K562 (cell line): ENCODE measurements at regions not wholly inside any gene's neighbourhood (a gene's known extent, or its start where the extent isn't known, plus 50 kb on each side); places are given as distances from the start of the nearest gene placed in this dataset.

Experiments used
- ATAC-seq: fragments of 200-7000 bp; cut with Tn5 transposase; 3 replicates; pipeline ENCODE4 v1.9.1; 2020; ENCODE audit warnings: moderate library complexity
- BruUV-seq: library from RNA; stranded (reverse); fragments of 400-500 nt; replicated peaks from 2 replicates; lab custom pipeline; 2021; lab: Mats Ljungman, UMichigan
- CTCF ChIA-PET: fragments of 300-600 bp; formaldehyde crosslinking; extraction: SDS; loops from one replicate; lab custom pipeline; 2021; ENCODE audit warnings: low intra/inter-chr PET ratio; lab: Yijun Ruan, JAX
- POLR2A ChIA-PET: fragments of 300-600, 350-650 bp; sonication (Branson Sonifier 250); formaldehyde crosslinking; extraction: SDS; loops from one replicate; lab custom pipeline; 2021; ENCODE audit warnings: antibody characterized with exemption, inconsistent platforms; lab: Yijun Ruan, JAX
- DNase-seq, 4 experiments: peaks; one replicate each; pipeline versions ENCODE4 v3.0.0 to v3.0.0-alpha.2; 2011 to 2018; ENCODE audit warnings: low spot score in 3 of 4, mixed read lengths in 3 of 4; ENCODE audit errors: extremely low read depth in 1 of 4
- FAIRE-seq: peaks from 2 replicates; lab custom pipeline; 2011; peaks lifted over from hg19 to GRCh38; lab: Jason Lieb, UNC
- H2AFZ ChIP-seq: 2 replicates; pipeline ENCODE4 v1.6.0; 2011; ENCODE audit warnings: low read depth, low read length, control low read depth, inconsistent platforms
- H3K27ac ChIP-seq: fragments of 200-600 bp; 3 replicates; pipeline ENCODE4 v1.8.0; 2011; ENCODE audit warnings: low read depth, mild to moderate bottlenecking, control low read depth, inconsistent platforms, low read length, moderate library complexity, mixed read lengths; ENCODE audit errors: extremely low read depth
- H3K27me3 ChIP-seq, 2 experiments: fragments of 300-600 bp in 1 of 2; 2 replicates in 1 of 2; 3 replicates in 1 of 2; pipeline versions ENCODE4 v1.6.0 to v1.8.0; 2011; ENCODE audit warnings: inconsistent platforms in 2 of 2, low read length in 2 of 2, mild to moderate bottlenecking in 1 of 2, mixed read lengths in 1 of 2, moderate library complexity in 1 of 2; ENCODE audit not compliant: control insufficient read depth in 2 of 2, insufficient read depth in 2 of 2
- H3K36me3 ChIP-seq: fragments of 300-600 bp; 3 replicates; pipeline ENCODE4 v1.8.0; 2011; ENCODE audit warnings: mild to moderate bottlenecking, low read length, inconsistent platforms; ENCODE audit not compliant: control insufficient read depth, insufficient read depth
- H3K4me1 ChIP-seq, 2 experiments: fragments of 200-600 bp in 1 of 2; replicated peaks in 1 of 2; 2 replicates in 1 of 2; 3 replicates in 1 of 2; pipeline versions ENCODE4 v1.5.1 to v1.8.0; 2011; ENCODE audit warnings: inconsistent platforms in 2 of 2, low read length in 2 of 2, mild to moderate bottlenecking in 1 of 2, mixed read lengths in 1 of 2, moderate library complexity in 1 of 2; ENCODE audit not compliant: control insufficient read depth in 2 of 2, insufficient read depth in 2 of 2
- H3K4me2 ChIP-seq: 2 replicates; pipeline ENCODE4 v1.6.1; 2011; ENCODE audit warnings: low read length, control low read depth, inconsistent platforms, mixed read lengths; ENCODE audit not compliant: insufficient read depth
- H3K4me3 ChIP-seq: fragments of 200-600 bp; sonication (generic), shearing (Covaris generic); 2 replicates; pipeline ENCODE4 v1.5.1; 2016; ENCODE audit warnings: control low read depth, inconsistent platforms
- H3K79me2 ChIP-seq: fragments of 200-600 bp; 3 replicates; pipeline ENCODE4 v1.8.0; 2011; ENCODE audit warnings: low read length, inconsistent platforms; ENCODE audit not compliant: control insufficient read depth, insufficient read depth
- H3K9ac ChIP-seq, 2 experiments: 2 replicates each; pipeline versions ENCODE4 v1.6.0 to v1.6.1; 2011; ENCODE audit warnings: low read depth in 2 of 2, low read length in 2 of 2, control low read depth in 1 of 2, inconsistent platforms in 1 of 2, mild to moderate bottlenecking in 1 of 2, mixed read lengths in 1 of 2; ENCODE audit not compliant: insufficient read depth in 1 of 2
- H3K9me1 ChIP-seq: one replicate; pipeline ENCODE4 v1.6.0; 2011; ENCODE audit warnings: inconsistent platforms, mild to moderate bottlenecking, low read length, moderate library complexity; ENCODE audit not compliant: control insufficient read depth, insufficient read depth
- H3K9me3 ChIP-seq: replicated peaks from 2 replicates; pipeline ENCODE4 v1.5.1; 2011; ENCODE audit warnings: low read depth, low read length, inconsistent platforms; ENCODE audit not compliant: control insufficient read depth, insufficient read depth
- H4K20me1 ChIP-seq: replicated peaks from 2 replicates; pipeline ENCODE4 v1.6.1; 2011; ENCODE audit warnings: low read length, inconsistent platforms, mixed read lengths; ENCODE audit not compliant: control insufficient read depth, insufficient read depth
- KLF16 ChIP-seq: IDR thresholded peaks from 2 replicates; pipeline ENCODE4 v1.6.1; 2016; ENCODE audit warnings: antibody characterized with exemption
- RFX7 ChIP-seq: fragments of 250-450 bp; sonication (Bioruptor Pico); IDR thresholded peaks from 2 replicates; pipeline ENCODE4 v1.5.1; 2021; ENCODE audit warnings: mild to moderate bottlenecking
- ZNF586 ChIP-seq: fragments of 450-650 bp; formaldehyde crosslinking; conservative IDR thresholded peaks from 2 replicates; pipeline ENCODE4 v1.4.0; 2020; ENCODE audit warnings: mild to moderate bottlenecking, moderate library complexity
- WGBS: fragments of 100-300 bp; shearing (Covaris generic); methylation state at CpG from one replicate; pipeline ENCODE4 v1.1.6; 2016; ENCODE audit warnings: low coverage, mixed read lengths; ENCODE audit not compliant: insufficient coverage; ENCODE audit errors: missing lambda C conversion rate; 5-methylcytosine and 5-hydroxymethylcytosine counted together
- in situ Hi-C: fragments of 300-500 bp; cut with MboI; formaldehyde crosslinking; loops from 4 replicates; pipeline ENCODE4 v1.15.0; 2018; ENCODE audit warnings: inconsistent platforms, mixed read lengths
- intact Hi-C: fragments of 100-400 bp; cut with micrococcal nuclease; formaldehyde crosslinking; loops from 2 replicates; pipeline ENCODE4 v1.14.2; 2022
- TF ChIP-seq, protein P1 (sequence below): fragments of 250-450 bp; sonication (Bioruptor Pico); IDR thresholded peaks from 2 replicates; pipeline ENCODE4 v1.4.0; 2020; ENCODE audit warnings: mild to moderate bottlenecking, moderate library complexity, borderline replicate concordance

DNA sequence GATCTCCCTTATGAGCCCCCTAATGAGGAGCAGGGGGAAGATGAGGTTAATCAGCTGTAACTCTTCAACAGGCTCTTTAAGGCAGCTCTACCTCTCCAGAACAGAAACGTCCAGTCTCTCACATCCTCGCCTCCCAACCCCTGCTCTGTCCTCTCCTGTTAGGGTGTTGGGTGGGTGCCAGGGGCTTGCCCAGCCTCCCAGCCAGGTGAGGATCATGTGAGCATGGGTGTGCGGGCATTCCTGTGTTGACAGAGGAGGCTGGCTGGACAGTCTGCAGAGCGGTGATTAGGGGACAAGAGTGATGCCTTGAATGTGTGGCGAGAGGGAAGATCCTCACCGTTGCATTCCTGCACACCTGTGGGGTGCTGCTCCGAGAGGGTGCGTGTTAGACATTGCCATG is 51.7 kb downstream of the CCDC180 start:
- Histone ChIP-seq H3K27ac (no peak overlapping the region), H2AFZ (no peak overlapping the region), H3K27me3 (no peaks in the 10 kb centered on the region), H4K20me1 (no peaks in the 10 kb centered on the region), H3K4me1 (peaks cover 10 to 14% of the 10 kb centered on the region in 2 experiments; a peak in 4 of 5 replicates), H3K79me2 (no peaks in the 10 kb centered on the region), H3K4me3 (no peak overlapping the region), H3K36me3 (no peaks in the 10 kb centered on the region), H3K9me3 (no peaks in the 10 kb centered on the region), H3K9me1 (no peaks in the 10 kb centered on the region), H3K4me2 (no peak overlapping the region), H3K9ac (no peak overlapping the region)
- ChIA-PET POLR2A (interaction anchor here (1.0 kb wide), 1 partner anchor 9 kb away, joined by 3 read pairs; no protein-coding TSS in a partner anchor), CTCF (no interaction called here)
- intact Hi-C loops (no loop called here), in situ Hi-C loops (no loop called here)
- no TSS peak for BruUV-seq
- FAIRE-seq (no peak), ATAC-seq (no peak), DNase-seq (no peak)
- 33% methylated on average over 8 of the region's 8 CpGs for WGBS
- TF ChIP-seq, protein P1, sequence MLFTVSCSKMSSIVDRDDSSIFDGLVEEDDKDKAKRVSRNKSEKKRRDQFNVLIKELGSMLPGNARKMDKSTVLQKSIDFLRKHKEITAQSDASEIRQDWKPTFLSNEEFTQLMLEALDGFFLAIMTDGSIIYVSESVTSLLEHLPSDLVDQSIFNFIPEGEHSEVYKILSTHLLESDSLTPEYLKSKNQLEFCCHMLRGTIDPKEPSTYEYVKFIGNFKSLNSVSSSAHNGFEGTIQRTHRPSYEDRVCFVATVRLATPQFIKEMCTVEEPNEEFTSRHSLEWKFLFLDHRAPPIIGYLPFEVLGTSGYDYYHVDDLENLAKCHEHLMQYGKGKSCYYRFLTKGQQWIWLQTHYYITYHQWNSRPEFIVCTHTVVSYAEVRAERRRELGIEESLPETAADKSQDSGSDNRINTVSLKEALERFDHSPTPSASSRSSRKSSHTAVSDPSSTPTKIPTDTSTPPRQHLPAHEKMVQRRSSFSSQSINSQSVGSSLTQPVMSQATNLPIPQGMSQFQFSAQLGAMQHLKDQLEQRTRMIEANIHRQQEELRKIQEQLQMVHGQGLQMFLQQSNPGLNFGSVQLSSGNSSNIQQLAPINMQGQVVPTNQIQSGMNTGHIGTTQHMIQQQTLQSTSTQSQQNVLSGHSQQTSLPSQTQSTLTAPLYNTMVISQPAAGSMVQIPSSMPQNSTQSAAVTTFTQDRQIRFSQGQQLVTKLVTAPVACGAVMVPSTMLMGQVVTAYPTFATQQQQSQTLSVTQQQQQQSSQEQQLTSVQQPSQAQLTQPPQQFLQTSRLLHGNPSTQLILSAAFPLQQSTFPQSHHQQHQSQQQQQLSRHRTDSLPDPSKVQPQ: no peak
- TF ChIP-seq ZNF586 (CRISPR knock-in tag): no peak
- TF ChIP-seq KLF16: no peak
- no peak for TF ChIP-seq RFX7 (CRISPR knock-in tag)
